SK-N-MC (cell line): ENCODE measurements at regions not wholly inside any gene's neighbourhood (a gene's known extent, or its start where the extent isn't known, plus 50 kb on each side); places are given as distances from the start of the nearest gene placed in this dataset.

Experiments used
- EZH2 ChIP-seq: fragments of 200-600 bp; sonication (generic); IDR thresholded peaks from one replicate; pipeline ENCODE4 v1.6.1; 2017; ENCODE audit warnings: antibody characterized with exemption
- POLR2AphosphoS5 ChIP-seq: IDR thresholded peaks from 2 replicates; pipeline ENCODE4 v1.6.1; 2012; ENCODE audit warnings: mild to moderate bottlenecking, low read depth, low read length, borderline replicate concordance

- TF ChIP-seq POLR2AphosphoS5 (no peak), EZH2 (no peak)
Observed at GRCh38 chr1:105467549-105467948, 1588.9 kb upstream of the PRMT6 start.
